ENCODE measurements at regions not wholly inside any gene's neighbourhood (a gene's known extent, or its start where the extent isn't known, plus 50 kb on each side); places are given as distances from the start of the nearest gene placed in this dataset.

DNA sequence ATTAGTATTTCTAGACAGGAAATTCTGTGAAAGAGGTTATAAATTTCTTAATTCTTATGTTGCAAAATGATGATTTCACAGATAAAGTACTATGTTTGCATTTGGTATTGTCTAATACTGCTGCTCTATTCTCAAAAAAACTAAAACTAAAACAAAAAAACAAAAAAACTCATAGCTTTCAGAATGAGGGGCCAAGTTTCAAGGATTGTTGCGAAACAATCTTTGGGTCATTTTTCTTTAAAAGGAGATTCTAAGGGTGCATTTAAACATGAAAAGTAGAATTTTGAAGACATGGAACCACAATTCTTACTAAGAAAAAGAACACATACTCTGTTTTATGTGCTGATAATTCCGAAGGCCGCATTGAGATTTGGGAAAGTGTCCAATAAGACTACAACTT lies 645.1 kb downstream of the ADGRL2 start:
- Mint-ChIP-seq H3K36me3 (no peaks in the 10 kb centered on the region), H3K4me1 (no peaks in the 10 kb centered on the region), H3K27me3 (peaks cover 0 to 3% (median 0%) of the 10 kb centered on the region in 5 donors), H3K4me3 (no peak overlapping the region), H3K27ac (no peak overlapping the region), H3K9me3 (peaks cover 0 to 12% (median 2%) of the 10 kb centered on the region in 9 donors)
- POLR2A ChIA-PET: no interaction called here
- DNase-seq (no peak), ATAC-seq (no peak)

GRCh38 chr1:82445132-82445531 lies 644.4 kb downstream of the ADGRL2 start:
- Mint-ChIP-seq H3K9me3 (peaks cover 0 to 12% (median 1%) of the 10 kb centered on the region in 9 donors), H3K4me3 (no peak overlapping the region), H3K27ac (no peak overlapping the region), H3K4me1 (no peaks in the 10 kb centered on the region), H3K27me3 (peaks cover 0 to 3% (median 0%) of the 10 kb centered on the region in 5 donors), H3K36me3 (no peaks in the 10 kb centered on the region)
- DNase-seq (no peak), ATAC-seq (no peak)
- POLR2A ChIA-PET: no interaction called here

DNA sequence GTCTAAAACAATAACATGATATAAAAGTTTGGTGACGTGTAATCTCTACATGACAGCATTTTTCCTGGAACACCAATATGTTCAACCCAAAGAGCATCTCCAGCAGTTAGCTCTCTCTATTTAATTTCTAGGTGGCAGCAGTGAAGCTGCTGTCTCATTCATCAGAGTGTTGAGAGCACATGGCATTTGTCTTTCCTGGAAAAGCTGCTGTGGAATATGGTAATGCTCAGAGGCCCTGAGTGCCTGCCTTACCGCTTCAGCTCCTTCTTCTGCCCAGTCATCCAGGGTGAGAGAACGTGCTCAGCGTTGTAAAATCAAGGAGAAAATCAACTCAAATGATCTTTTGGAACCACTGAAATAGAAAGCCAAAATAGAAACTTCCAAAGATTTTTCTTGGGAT lies 640.7 kb downstream of the ADGRL2 start:
- DNase-seq (no peak), ATAC-seq (no peak)
- POLR2A ChIA-PET: no interaction called here
- H3K4me1 Mint-ChIP-seq: no peaks in the 10 kb centered on the region
- H3K4me3 Mint-ChIP-seq: no peak overlapping the region
- H3K36me3 Mint-ChIP-seq: no peaks in the 10 kb centered on the region
- peaks cover 0 to 3% (median 0%) of the 10 kb centered on the region in 9 donors for H3K9me3 Mint-ChIP-seq
- peaks cover 0 to 1% (median 0%) of the 10 kb centered on the region in 5 donors for H3K27me3 Mint-ChIP-seq
- no peak overlapping the region for H3K27ac Mint-ChIP-seq

DNA sequence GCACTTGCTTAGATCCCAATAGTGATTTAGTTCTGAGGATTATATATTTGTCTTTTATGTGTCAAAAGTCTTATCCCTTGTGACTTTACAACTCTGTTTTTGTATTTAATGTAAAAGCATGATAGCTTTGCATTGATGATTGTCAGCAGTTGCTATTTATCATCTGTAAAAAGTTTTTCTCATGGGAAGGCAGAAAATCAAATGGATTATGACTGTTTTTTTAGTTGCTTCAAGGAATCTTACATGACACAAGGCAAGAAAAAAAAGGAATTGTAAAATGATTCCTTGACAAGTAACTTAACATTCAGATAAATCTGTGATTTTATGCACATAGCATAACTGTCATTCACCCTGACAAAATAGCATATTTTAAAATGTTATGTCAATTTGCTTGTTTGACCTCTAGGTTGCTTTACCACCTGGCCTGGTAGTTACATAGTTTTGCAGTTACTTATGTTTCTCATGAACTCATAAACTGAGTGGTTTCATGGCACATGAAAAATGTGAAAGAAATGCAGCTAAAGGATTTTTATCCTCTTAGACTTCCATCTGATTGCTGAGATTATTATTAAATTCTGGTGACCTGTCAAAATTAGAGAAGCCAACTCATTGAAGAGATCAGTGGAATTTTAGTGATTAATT lies 622.6 kb downstream of the ADGRL2 start:
- DNase-seq: no peak
- no peak overlapping the region for H3K27ac Mint-ChIP-seq
- H3K4me1 Mint-ChIP-seq: no peaks in the 10 kb centered on the region
- no peak for ATAC-seq
- H3K9me3 Mint-ChIP-seq: peaks cover 0 to 19% (median 0%) of the 10 kb centered on the region in 9 donors
- POLR2A ChIA-PET: no interaction called here
- no peaks in the 10 kb centered on the region for H3K27me3 Mint-ChIP-seq
- H3K4me3 Mint-ChIP-seq: no peak overlapping the region
- H3K36me3 Mint-ChIP-seq: no peaks in the 10 kb centered on the region

- DNase-seq (no peak), ATAC-seq (no peak)
- Mint-ChIP-seq H3K4me1 (no peaks in the 10 kb centered on the region), H3K36me3 (no peaks in the 10 kb centered on the region), H3K9me3 (peaks cover 0 to 4% (median 0%) of the 10 kb centered on the region in 9 donors), H3K27me3 (no peaks in the 10 kb centered on the region), H3K4me3 (no peak overlapping the region), H3K27ac (no peak overlapping the region)
- POLR2A ChIA-PET: no interaction called here
These were observed 621.0 kb downstream of the ADGRL2 start for GRCh38 chr1:82421782-82422181.

DNA sequence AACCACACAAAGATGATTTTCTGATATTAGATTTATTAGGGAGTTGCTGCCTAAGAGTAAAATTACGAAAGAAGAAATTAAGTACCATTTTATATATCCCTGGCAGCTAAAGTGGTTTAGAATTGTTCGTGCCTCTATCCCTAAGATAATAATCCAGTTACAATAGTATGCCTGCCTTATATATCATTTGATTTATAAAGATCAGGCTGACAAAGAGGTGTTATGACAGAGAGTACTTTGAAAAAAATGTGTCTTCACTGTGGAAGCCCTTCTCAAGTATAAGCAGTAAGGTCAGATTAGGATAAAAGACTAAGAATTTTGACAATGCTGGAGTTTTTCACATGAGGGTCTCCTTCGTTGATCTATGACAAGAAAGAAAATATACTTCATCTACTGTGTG lies 619.9 kb downstream of the ADGRL2 start:
- Mint-ChIP-seq H3K4me1 (no peaks in the 10 kb centered on the region), H3K9me3 (no peaks in the 10 kb centered on the region), H3K27me3 (no peaks in the 10 kb centered on the region), H3K4me3 (no peak overlapping the region), H3K27ac (no peak overlapping the region), H3K36me3 (no peaks in the 10 kb centered on the region)
- POLR2A ChIA-PET: no interaction called here
- DNase-seq: no peak
- no peak for ATAC-seq

- POLR2A ChIA-PET: no interaction called here
- ATAC-seq (no peak), DNase-seq (no peak)
- Mint-ChIP-seq H3K27me3 (peaks cover 0 to 6% (median 0%) of the 10 kb centered on the region in 5 donors), H3K4me3 (no peak overlapping the region), H3K36me3 (no peaks in the 10 kb centered on the region), H3K4me1 (no peaks in the 10 kb centered on the region), H3K27ac (no peak overlapping the region), H3K9me3 (peaks cover 0 to 1% (median 0%) of the 10 kb centered on the region in 9 donors)
These were observed 610.9 kb downstream of the ADGRL2 start for GRCh38 chr1:82411605-82412004.

DNA sequence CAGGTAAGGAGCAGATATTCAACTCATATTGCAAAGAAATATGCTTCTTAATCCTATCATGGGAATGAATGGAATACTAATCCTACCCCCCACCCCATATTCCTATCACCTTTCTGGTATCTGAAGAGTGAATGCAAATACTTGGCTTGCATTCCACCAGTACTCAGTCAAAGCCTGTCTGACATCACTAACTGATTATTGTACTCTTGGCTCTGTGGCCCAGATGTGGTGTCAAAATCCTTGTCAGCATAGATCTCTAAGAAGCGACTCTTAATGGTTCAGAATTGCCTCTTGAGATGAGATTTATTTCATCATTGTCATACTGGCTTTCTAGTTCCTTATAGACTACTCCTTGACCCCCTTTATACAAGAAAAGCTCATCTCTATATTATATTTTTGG lies 604.6 kb downstream of the ADGRL2 start:
- Mint-ChIP-seq H3K4me1 (no peaks in the 10 kb centered on the region), H3K9me3 (peaks cover 0 to 2% (median 0%) of the 10 kb centered on the region in 9 donors), H3K27me3 (peaks cover 0 to 4% (median 0%) of the 10 kb centered on the region in 5 donors), H3K27ac (no peak overlapping the region), H3K4me3 (no peak overlapping the region), H3K36me3 (no peaks in the 10 kb centered on the region)
- no peak for ATAC-seq
- POLR2A ChIA-PET: no interaction called here
- no peak for DNase-seq

DNA sequence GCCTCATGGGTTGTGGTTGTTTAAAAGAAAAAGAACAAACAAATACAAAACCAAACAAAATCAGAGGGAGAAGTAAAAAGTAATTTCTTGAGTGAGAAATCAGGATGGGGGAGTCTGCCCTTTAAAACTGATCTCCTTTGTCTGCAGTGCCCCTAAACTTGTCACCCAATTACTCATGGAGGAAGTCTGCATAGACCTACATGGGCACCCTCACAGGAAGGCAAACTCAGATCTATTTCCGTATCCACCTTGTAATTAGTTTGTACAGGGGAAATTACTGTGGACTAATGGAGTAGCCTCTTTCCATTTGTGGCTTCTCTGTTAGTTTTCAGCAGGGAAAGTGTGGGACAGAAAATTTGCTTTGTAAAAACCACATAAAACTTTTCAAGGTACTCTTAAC lies 600.4 kb downstream of the ADGRL2 start:
- no peak overlapping the region for H3K4me3 Mint-ChIP-seq
- DNase-seq: no peak
- no peak overlapping the region for H3K27ac Mint-ChIP-seq
- H3K9me3 Mint-ChIP-seq: peaks cover 0 to 7% (median 0%) of the 10 kb centered on the region in 9 donors
- peaks cover 0 to 2% (median 0%) of the 10 kb centered on the region in 5 donors for H3K27me3 Mint-ChIP-seq
- H3K4me1 Mint-ChIP-seq: no peaks in the 10 kb centered on the region
- H3K36me3 Mint-ChIP-seq: no peaks in the 10 kb centered on the region
- ATAC-seq: no peak
- POLR2A ChIA-PET: no interaction called here

DNA sequence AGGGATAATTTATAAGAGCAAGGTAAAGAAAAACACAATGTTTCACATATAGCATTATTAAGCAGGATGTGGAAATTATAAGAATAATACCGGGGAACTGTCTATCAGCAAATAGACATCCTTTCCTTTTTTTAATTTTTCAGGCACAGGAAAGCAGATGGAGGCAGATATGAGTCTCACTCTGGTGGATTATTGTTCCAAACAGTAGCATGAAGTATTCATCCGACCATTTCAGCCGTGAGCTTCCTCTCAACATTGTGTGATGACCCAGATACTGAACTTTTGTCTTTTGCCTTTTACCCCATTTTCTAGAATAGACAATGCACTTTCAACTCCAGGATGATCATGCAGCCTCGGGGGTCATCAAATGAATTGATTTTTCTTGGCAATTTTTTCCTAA lies 599.8 kb downstream of the ADGRL2 start:
- ATAC-seq (no peak), DNase-seq (no peak)
- H3K4me1 Mint-ChIP-seq: no peaks in the 10 kb centered on the region
- peaks cover 0 to 7% (median 0%) of the 10 kb centered on the region in 9 donors for H3K9me3 Mint-ChIP-seq
- H3K27me3 Mint-ChIP-seq: peaks cover 0 to 4% (median 0%) of the 10 kb centered on the region in 5 donors
- no peaks in the 10 kb centered on the region for H3K36me3 Mint-ChIP-seq
- H3K27ac Mint-ChIP-seq: no peak overlapping the region
- H3K4me3 Mint-ChIP-seq: no peak overlapping the region
- POLR2A ChIA-PET: no interaction called here

GRCh38 chr1:82399093-82399492 lies 598.4 kb downstream of the ADGRL2 start:
- no peak for ATAC-seq
- POLR2A ChIA-PET: no interaction called here
- peaks cover 0 to 4% (median 0%) of the 10 kb centered on the region in 5 donors for H3K27me3 Mint-ChIP-seq
- H3K27ac Mint-ChIP-seq: no peak overlapping the region
- H3K36me3 Mint-ChIP-seq: no peaks in the 10 kb centered on the region
- H3K4me3 Mint-ChIP-seq: no peak overlapping the region
- H3K4me1 Mint-ChIP-seq: no peaks in the 10 kb centered on the region
- no peak for DNase-seq
- peaks cover 0 to 7% (median 0%) of the 10 kb centered on the region in 9 donors for H3K9me3 Mint-ChIP-seq

DNA sequence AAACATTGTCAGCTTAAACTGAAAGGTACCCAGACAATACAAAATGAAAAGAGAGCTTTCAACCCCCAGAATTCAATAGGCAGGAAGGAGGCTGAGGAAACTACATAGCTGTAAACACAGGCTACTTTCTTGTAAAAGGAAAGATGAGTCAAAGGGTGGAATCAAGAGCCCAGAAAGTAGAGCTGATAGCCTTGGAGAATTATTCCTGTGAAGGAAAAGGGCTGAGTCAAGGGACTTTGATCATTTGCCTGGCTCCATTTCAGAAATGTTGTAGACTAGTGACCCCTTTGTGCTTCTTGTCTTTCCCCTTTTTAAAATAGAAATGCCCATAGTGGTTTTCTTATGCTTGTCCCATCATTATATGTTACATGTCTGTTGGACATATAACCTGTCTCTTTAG lies 597.6 kb downstream of the ADGRL2 start:
- POLR2A ChIA-PET: no interaction called here
- Mint-ChIP-seq H3K9me3 (peaks cover 0 to 7% (median 0%) of the 10 kb centered on the region in 9 donors), H3K27me3 (peaks cover 0 to 4% (median 0%) of the 10 kb centered on the region in 5 donors), H3K36me3 (no peaks in the 10 kb centered on the region), H3K27ac (no peak overlapping the region), H3K4me3 (no peak overlapping the region), H3K4me1 (no peaks in the 10 kb centered on the region)
- DNase-seq (no peak), ATAC-seq (no peak)

DNA sequence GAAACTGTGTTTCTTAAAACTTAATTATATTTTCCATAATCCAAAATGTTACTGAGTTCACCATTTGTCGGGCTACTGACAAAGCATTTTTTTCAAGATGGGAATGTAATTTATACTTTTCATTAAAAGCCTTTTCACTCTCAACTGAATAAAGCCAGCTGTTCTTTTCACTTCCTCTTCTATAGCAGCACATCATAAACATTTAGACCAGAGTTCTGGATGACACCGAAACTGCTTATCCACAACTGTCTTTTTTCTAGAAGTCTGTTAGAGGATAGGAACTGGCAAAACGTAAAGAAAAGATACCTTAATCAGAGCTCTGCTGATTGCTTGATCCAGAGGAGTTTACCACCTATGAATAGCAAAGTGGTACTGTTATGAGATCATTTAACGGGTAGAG lies 594.7 kb downstream of the ADGRL2 start:
- H3K4me1 Mint-ChIP-seq: no peaks in the 10 kb centered on the region
- ATAC-seq: no peak
- peaks cover 0 to 4% (median 0%) of the 10 kb centered on the region in 5 donors for H3K27me3 Mint-ChIP-seq
- H3K27ac Mint-ChIP-seq: no peak overlapping the region
- H3K36me3 Mint-ChIP-seq: no peaks in the 10 kb centered on the region
- peaks cover 0 to 13% (median 0%) of the 10 kb centered on the region in 9 donors for H3K9me3 Mint-ChIP-seq
- DNase-seq: no peak
- POLR2A ChIA-PET: no interaction called here
- H3K4me3 Mint-ChIP-seq: no peak overlapping the region

DNA sequence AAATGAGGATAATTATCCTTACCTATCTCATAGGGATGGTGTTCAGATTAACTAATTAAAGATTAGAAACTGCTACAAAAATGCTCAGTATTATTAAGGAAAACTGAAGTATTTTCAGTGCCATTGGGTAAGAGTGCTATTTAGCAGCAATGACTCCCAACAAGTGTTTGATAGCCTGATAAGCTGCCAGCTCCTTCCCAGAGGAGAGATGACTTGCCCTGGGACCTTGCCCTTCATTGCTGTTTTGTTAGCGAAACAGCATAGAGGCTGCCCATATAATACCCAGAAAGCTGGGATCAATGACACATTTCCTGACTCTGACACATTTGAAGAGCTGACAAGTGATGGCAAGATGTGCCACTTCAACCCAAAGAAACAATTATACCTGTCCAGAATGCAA lies 592.2 kb downstream of the ADGRL2 start:
- H3K4me3 Mint-ChIP-seq: no peak overlapping the region
- H3K36me3 Mint-ChIP-seq: no peaks in the 10 kb centered on the region
- POLR2A ChIA-PET: no interaction called here
- peaks cover 0 to 10% (median 0%) of the 10 kb centered on the region in 9 donors for H3K9me3 Mint-ChIP-seq
- H3K27ac Mint-ChIP-seq: no peak overlapping the region
- DNase-seq (no peak), ATAC-seq (no peak)
- peaks cover 0 to 4% (median 0%) of the 10 kb centered on the region in 5 donors for H3K27me3 Mint-ChIP-seq
- no peaks in the 10 kb centered on the region for H3K4me1 Mint-ChIP-seq
